ENCODE measurements at regions not wholly inside any gene's neighbourhood (a gene's known extent, or its start where the extent isn't known, plus 50 kb on each side); places are given as distances from the start of the nearest gene placed in this dataset.

GRCh38 chr1:38452246-38452645, 405.7 kb upstream of the POU3F1 start:
- 55 to 67% (median 56%) methylated on average over 4 of the region's 4 CpGs for WGBS, 3 donors
- no peak overlapping the region for H3K4me3 ChIP-seq (ENCODE audit: low read depth in 1 of 3, low read length in 3 of 3)
- H3K4me1 ChIP-seq (ENCODE audit: control insufficient read depth in 3 of 3, insufficient read depth in 2 of 3, low read depth in 1 of 3, low read length in 2 of 3) = no peaks in the 10 kb centered on the region
- FAIRE-seq (no peak), DNase-seq (no peak)
- no peaks in the 10 kb centered on the region for H3K36me3 ChIP-seq (ENCODE audit: control insufficient read depth in 3 of 3, insufficient read depth in 2 of 3, low read depth in 1 of 3, low read length in 3 of 3)
- no peaks in the 10 kb centered on the region for H3K9me3 ChIP-seq (ENCODE audit: control insufficient read depth in 2 of 2, insufficient read depth in 1 of 2, low read depth in 1 of 2, low read length in 1 of 2)
- peaks cover 0 to 5% (median 4%) of the 10 kb centered on the region in 3 donors for H3K27me3 ChIP-seq (ENCODE audit: control insufficient read depth in 3 of 3, insufficient read depth in 3 of 3, low read length in 3 of 3)
- no peak overlapping the region for H3K27ac ChIP-seq (ENCODE audit: low read depth in 1 of 3, low read length in 2 of 3)

GRCh38 chr1:38451541-38451993, 405.0 kb upstream of the POU3F1 start:
- Histone ChIP-seq H3K27ac (ENCODE audit: low read depth in 1 of 3, low read length in 2 of 3) (no peak overlapping the region), H3K36me3 (ENCODE audit: control insufficient read depth in 3 of 3, insufficient read depth in 2 of 3, low read depth in 1 of 3, low read length in 3 of 3) (no peaks in the 10 kb centered on the region), H3K4me3 (ENCODE audit: low read depth in 1 of 3, low read length in 3 of 3) (no peak overlapping the region), H3K27me3 (ENCODE audit: control insufficient read depth in 3 of 3, insufficient read depth in 3 of 3, low read length in 3 of 3) (peaks cover 0 to 6% (median 5%) of the 10 kb centered on the region in 3 donors), H3K4me1 (ENCODE audit: control insufficient read depth in 3 of 3, insufficient read depth in 2 of 3, low read depth in 1 of 3, low read length in 2 of 3) (no peaks in the 10 kb centered on the region), H3K9me3 (ENCODE audit: control insufficient read depth in 2 of 2, insufficient read depth in 1 of 2, low read depth in 1 of 2, low read length in 1 of 2) (no peaks in the 10 kb centered on the region)
- DNase-seq (no peak), FAIRE-seq (no peak)
- WGBS, 3 donors = 16 to 19% (median 16%) methylated on average over 3 of the region's 3 CpGs

- Histone ChIP-seq H3K27ac (ENCODE audit: low read depth in 1 of 3, low read length in 2 of 3) (no peak overlapping the region), H3K36me3 (ENCODE audit: control insufficient read depth in 3 of 3, insufficient read depth in 2 of 3, low read depth in 1 of 3, low read length in 3 of 3) (no peaks in the 10 kb centered on the region), H3K9me3 (ENCODE audit: control insufficient read depth in 2 of 2, insufficient read depth in 1 of 2, low read depth in 1 of 2, low read length in 1 of 2) (no peaks in the 10 kb centered on the region), H3K27me3 (ENCODE audit: control insufficient read depth in 3 of 3, insufficient read depth in 3 of 3, low read length in 3 of 3) (peaks cover 0 to 7% (median 5%) of the 10 kb centered on the region in 3 donors), H3K4me1 (ENCODE audit: control insufficient read depth in 3 of 3, insufficient read depth in 2 of 3, low read depth in 1 of 3, low read length in 2 of 3) (no peaks in the 10 kb centered on the region), H3K4me3 (ENCODE audit: low read depth in 1 of 3, low read length in 3 of 3) (no peak overlapping the region)
- DNase-seq = no peak
- no peak for FAIRE-seq
- whole genome bisulfite sequencing, 3 donors = 64 to 77% (median 71%) methylated on average over 10 of the region's 10 CpGs
Observed at GRCh38 chr1:38448893-38449292, 402.3 kb upstream of the POU3F1 start.

GRCh38 chr1:38446936-38447335, 400.3 kb upstream of the POU3F1 start:
- no peak for DNase-seq
- no peak for FAIRE-seq
- H3K9me3 ChIP-seq (ENCODE audit: control insufficient read depth in 2 of 2, insufficient read depth in 1 of 2, low read depth in 1 of 2, low read length in 1 of 2) = peaks cover 0 to 3% of the 10 kb centered on the region in 2 donors
- H3K4me1 ChIP-seq (ENCODE audit: control insufficient read depth in 3 of 3, insufficient read depth in 2 of 3, low read depth in 1 of 3, low read length in 2 of 3) = no peaks in the 10 kb centered on the region
- H3K36me3 ChIP-seq (ENCODE audit: control insufficient read depth in 3 of 3, insufficient read depth in 2 of 3, low read depth in 1 of 3, low read length in 3 of 3) = no peaks in the 10 kb centered on the region
- 71 to 83% (median 73%) methylated on average over 4 of the region's 4 CpGs for WGBS, 3 donors
- peaks cover 0 to 7% (median 5%) of the 10 kb centered on the region in 3 donors for H3K27me3 ChIP-seq (ENCODE audit: control insufficient read depth in 3 of 3, insufficient read depth in 3 of 3, low read length in 3 of 3)
- no peak overlapping the region for H3K4me3 ChIP-seq (ENCODE audit: low read depth in 1 of 3, low read length in 3 of 3)
- no peak overlapping the region for H3K27ac ChIP-seq (ENCODE audit: low read depth in 1 of 3, low read length in 2 of 3)

GRCh38 chr1:38444770-38445442, 398.3 kb upstream of the POU3F1 start:
- Histone ChIP-seq H3K9me3 (ENCODE audit: control insufficient read depth in 2 of 2, insufficient read depth in 1 of 2, low read depth in 1 of 2, low read length in 1 of 2) (peaks cover 0 to 3% of the 10 kb centered on the region in 2 donors), H3K4me1 (ENCODE audit: control insufficient read depth in 3 of 3, insufficient read depth in 2 of 3, low read depth in 1 of 3, low read length in 2 of 3) (no peaks in the 10 kb centered on the region), H3K27ac (ENCODE audit: low read depth in 1 of 3, low read length in 2 of 3) (no peak overlapping the region), H3K4me3 (ENCODE audit: low read depth in 1 of 3, low read length in 3 of 3) (no peak overlapping the region), H3K27me3 (ENCODE audit: control insufficient read depth in 3 of 3, insufficient read depth in 3 of 3, low read length in 3 of 3) (peaks cover 0 to 7% (median 5%) of the 10 kb centered on the region in 3 donors), H3K36me3 (ENCODE audit: control insufficient read depth in 3 of 3, insufficient read depth in 2 of 3, low read depth in 1 of 3, low read length in 3 of 3) (no peaks in the 10 kb centered on the region)
- FAIRE-seq (no peak), DNase-seq (no peak)
- 37 to 46% (median 40%) methylated on average over 16 of the region's 16 CpGs for whole genome bisulfite sequencing, 3 donors

- Histone ChIP-seq H3K27me3 (ENCODE audit: control insufficient read depth in 3 of 3, insufficient read depth in 3 of 3, low read length in 3 of 3) (peaks cover 0 to 7% (median 5%) of the 10 kb centered on the region in 3 donors), H3K27ac (ENCODE audit: low read depth in 1 of 3, low read length in 2 of 3) (no peak overlapping the region), H3K4me1 (ENCODE audit: control insufficient read depth in 3 of 3, insufficient read depth in 2 of 3, low read depth in 1 of 3, low read length in 2 of 3) (no peaks in the 10 kb centered on the region), H3K4me3 (ENCODE audit: low read depth in 1 of 3, low read length in 3 of 3) (no peak overlapping the region), H3K9me3 (ENCODE audit: control insufficient read depth in 2 of 2, insufficient read depth in 1 of 2, low read depth in 1 of 2, low read length in 1 of 2) (peaks cover 0 to 3% of the 10 kb centered on the region in 2 donors), H3K36me3 (ENCODE audit: control insufficient read depth in 3 of 3, insufficient read depth in 2 of 3, low read depth in 1 of 3, low read length in 3 of 3) (no peaks in the 10 kb centered on the region)
- no peak for DNase-seq
- WGBS, 3 donors = 49 to 71% (median 66%) methylated on average over 4 of the region's 4 CpGs
- no peak for FAIRE-seq
Observed at GRCh38 chr1:38444311-38444710, 397.7 kb upstream of the POU3F1 start.

GRCh38 chr1:38440402-38440801, 393.8 kb upstream of the POU3F1 start:
- Histone ChIP-seq H3K27ac (ENCODE audit: low read depth in 1 of 3, low read length in 2 of 3) (no peak overlapping the region), H3K9me3 (ENCODE audit: control insufficient read depth in 2 of 2, insufficient read depth in 1 of 2, low read depth in 1 of 2, low read length in 1 of 2) (peaks cover 0 to 3% of the 10 kb centered on the region in 2 donors), H3K4me3 (ENCODE audit: low read depth in 1 of 3, low read length in 3 of 3) (no peak overlapping the region), H3K36me3 (ENCODE audit: control insufficient read depth in 3 of 3, insufficient read depth in 2 of 3, low read depth in 1 of 3, low read length in 3 of 3) (no peaks in the 10 kb centered on the region), H3K4me1 (ENCODE audit: control insufficient read depth in 3 of 3, insufficient read depth in 2 of 3, low read depth in 1 of 3, low read length in 2 of 3) (no peaks in the 10 kb centered on the region), H3K27me3 (ENCODE audit: control insufficient read depth in 3 of 3, insufficient read depth in 3 of 3, low read length in 3 of 3) (peaks cover 0 to 3% (median 0%) of the 10 kb centered on the region in 3 donors)
- FAIRE-seq (no peak), DNase-seq (no peak)

- no peaks in the 10 kb centered on the region for H3K4me1 ChIP-seq (ENCODE audit: control insufficient read depth in 3 of 3, insufficient read depth in 2 of 3, low read depth in 1 of 3, low read length in 2 of 3)
- no peak overlapping the region for H3K4me3 ChIP-seq (ENCODE audit: low read depth in 1 of 3, low read length in 3 of 3)
- no peaks in the 10 kb centered on the region for H3K27me3 ChIP-seq (ENCODE audit: control insufficient read depth in 3 of 3, insufficient read depth in 3 of 3, low read length in 3 of 3)
- no peak overlapping the region for H3K27ac ChIP-seq (ENCODE audit: low read depth in 1 of 3, low read length in 2 of 3)
- DNase-seq (no peak), FAIRE-seq (no peak)
- WGBS, 3 donors = 56 to 65% (median 63%) methylated on average over 4 of the region's 4 CpGs
- H3K36me3 ChIP-seq (ENCODE audit: control insufficient read depth in 3 of 3, insufficient read depth in 2 of 3, low read depth in 1 of 3, low read length in 3 of 3) = no peaks in the 10 kb centered on the region
- H3K9me3 ChIP-seq (ENCODE audit: control insufficient read depth in 2 of 2, insufficient read depth in 1 of 2, low read depth in 1 of 2, low read length in 1 of 2) = no peaks in the 10 kb centered on the region
Observed at GRCh38 chr1:38436749-38437148, 390.2 kb upstream of the POU3F1 start.

GRCh38 chr1:38436006-38436405, 389.4 kb upstream of the POU3F1 start:
- Histone ChIP-seq H3K4me3 (ENCODE audit: low read depth in 1 of 3, low read length in 3 of 3) (no peak overlapping the region), H3K9me3 (ENCODE audit: control insufficient read depth in 2 of 2, insufficient read depth in 1 of 2, low read depth in 1 of 2, low read length in 1 of 2) (no peaks in the 10 kb centered on the region), H3K27ac (ENCODE audit: low read depth in 1 of 3, low read length in 2 of 3) (no peak overlapping the region), H3K4me1 (ENCODE audit: control insufficient read depth in 3 of 3, insufficient read depth in 2 of 3, low read depth in 1 of 3, low read length in 2 of 3) (no peaks in the 10 kb centered on the region), H3K27me3 (ENCODE audit: control insufficient read depth in 3 of 3, insufficient read depth in 3 of 3, low read length in 3 of 3) (peaks cover 0 to 1% (median 0%) of the 10 kb centered on the region in 3 donors), H3K36me3 (ENCODE audit: control insufficient read depth in 3 of 3, insufficient read depth in 2 of 3, low read depth in 1 of 3, low read length in 3 of 3) (no peaks in the 10 kb centered on the region)
- 82 to 91% (median 86%) methylated on average over 9 of the region's 9 CpGs for WGBS, 3 donors
- FAIRE-seq = no peak
- no peak for DNase-seq

Measured in small intestine (tissue), 7 donors.